OCI-LY7 (cell line): ENCODE measurements at regions not wholly inside any gene's neighbourhood (a gene's known extent, or its start where the extent isn't known, plus 50 kb on each side); places are given as distances from the start of the nearest gene placed in this dataset.
"Not testable (repeated sequence)": the region's sequence is repeated elsewhere in the genome, so short reads cannot be mapped to it uniquely, and the experiment has no call there.

Experiments
- CTCF ChIP-seq: fragments of 200-600 bp; sonication (generic); conservative IDR thresholded peaks from 2 replicates; pipeline ENCODE4 v1.5.1; 2014; ENCODE audit warnings: mild to moderate bottlenecking, antibody characterized with exemption, low read length, moderate library complexity, mixed read lengths
- EZH2phosphoT487 ChIP-seq: fragments of 200-600 bp; sonication (generic); IDR thresholded peaks from 2 replicates; pipeline ENCODE4 v1.6.1; 2018; ENCODE audit warnings: low read depth, borderline replicate concordance, mild to moderate bottlenecking, mixed run types, antibody characterized with exemption, low read length, moderate library complexity, mixed read lengths

GRCh38 chr22:22189796-22190195 lies 54.8 kb upstream of the VPREB1 start:
- TF ChIP-seq CTCF, EZH2phosphoT487: not testable (repeated sequence)
